ENCODE measurements at regions not wholly inside any gene's neighbourhood (a gene's known extent, or its start where the extent isn't known, plus 50 kb on each side); places are given as distances from the start of the nearest gene placed in this dataset.

DNA sequence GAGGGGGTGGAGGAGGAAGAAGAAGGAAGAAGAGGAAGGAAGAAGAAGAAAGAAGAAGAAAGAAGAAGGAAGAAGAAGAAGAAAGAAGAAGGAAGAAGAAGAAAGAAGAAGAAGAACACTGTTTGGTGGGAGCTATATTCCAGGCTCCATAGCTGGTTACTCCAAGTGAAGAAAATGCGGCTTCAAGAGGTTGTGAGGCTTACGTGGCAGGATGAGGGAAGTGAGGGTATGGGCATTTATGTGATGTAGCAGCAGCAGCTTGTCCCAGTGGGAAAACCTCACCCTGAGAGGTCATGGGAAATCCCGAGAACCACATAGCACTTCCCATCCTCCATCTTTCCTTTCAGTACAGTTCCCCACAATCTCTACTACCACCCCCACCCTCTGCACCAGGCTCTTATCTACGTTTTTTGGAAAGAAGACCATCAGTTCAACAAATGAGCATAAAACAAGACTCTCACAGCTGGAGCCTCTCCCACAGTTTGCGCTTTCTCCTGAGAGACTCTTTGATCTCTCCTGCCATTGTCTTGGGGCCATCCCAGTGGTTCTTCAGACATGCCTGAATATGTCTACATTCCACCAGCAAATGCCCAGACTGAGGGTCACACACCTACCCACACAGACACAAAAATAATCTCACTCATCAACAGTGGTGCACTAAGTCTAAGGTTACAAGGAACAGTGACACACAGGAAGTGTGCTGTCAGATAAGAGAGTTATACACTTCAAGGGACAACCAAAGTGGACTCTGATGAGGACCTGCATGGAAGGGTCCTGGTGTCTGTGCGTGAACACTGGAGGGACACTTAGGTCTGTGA lies 77.9 kb upstream of the KCNJ15 start:
- no peaks in the 10 kb centered on the region for H3K36me3 ChIP-seq (ENCODE audit: control insufficient read depth in 5 of 5, insufficient read depth in 5 of 5, low read length in 5 of 5)
- no peak overlapping the region for H3K4me3 ChIP-seq (ENCODE audit: low read depth in 1 of 5, low read length in 5 of 5)
- H3K27me3 ChIP-seq (ENCODE audit: control insufficient read depth in 5 of 5, insufficient read depth in 4 of 5, low read length in 5 of 5): peaks cover 0 to 3% (median 0%) of the 10 kb centered on the region in 5 donors
- H3K4me1 ChIP-seq (ENCODE audit: control insufficient read depth in 5 of 5, insufficient read depth in 5 of 5, low read length in 5 of 5): peaks cover 0 to 2% (median 0%) of the 10 kb centered on the region in 5 donors
- H3K27ac ChIP-seq (ENCODE audit: low read depth, low read length): no peak overlapping the region
- no peaks in the 10 kb centered on the region for H3K9me3 ChIP-seq (ENCODE audit: control insufficient read depth in 5 of 5, low read length in 5 of 5)
- H3K9ac ChIP-seq (ENCODE audit: low read length in 5 of 5): no peak overlapping the region

DNA sequence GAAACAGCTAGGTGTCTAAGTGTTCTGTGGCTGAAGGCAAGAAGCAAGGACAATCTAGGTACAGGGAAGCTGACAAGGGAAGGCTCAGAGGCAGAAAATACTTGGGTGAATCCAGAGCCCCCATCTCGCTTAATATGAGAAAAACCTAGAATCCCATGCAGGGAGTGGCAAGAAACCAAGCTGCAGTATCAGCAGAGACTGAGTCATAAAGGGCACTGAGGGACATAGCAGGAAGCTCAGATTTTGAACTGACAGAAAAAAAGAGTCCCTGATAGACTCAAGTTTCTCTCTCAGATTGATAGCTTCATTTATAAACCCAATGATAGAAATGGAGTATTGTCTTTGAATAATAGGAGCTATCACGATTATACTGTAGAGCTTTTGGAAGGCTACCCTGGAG lies 77.3 kb upstream of the KCNJ15 start:
- peaks cover 0 to 2% (median 0%) of the 10 kb centered on the region in 5 donors for H3K4me1 ChIP-seq (ENCODE audit: control insufficient read depth in 5 of 5, insufficient read depth in 5 of 5, low read length in 5 of 5)
- H3K9ac ChIP-seq (ENCODE audit: low read length in 5 of 5): no peak overlapping the region
- H3K9me3 ChIP-seq (ENCODE audit: control insufficient read depth in 5 of 5, low read length in 5 of 5): no peaks in the 10 kb centered on the region
- H3K36me3 ChIP-seq (ENCODE audit: control insufficient read depth in 5 of 5, insufficient read depth in 5 of 5, low read length in 5 of 5): no peaks in the 10 kb centered on the region
- H3K27ac ChIP-seq (ENCODE audit: low read depth, low read length): no peak overlapping the region
- no peak overlapping the region for H3K4me3 ChIP-seq (ENCODE audit: low read depth in 1 of 5, low read length in 5 of 5)
- peaks cover 0 to 3% (median 0%) of the 10 kb centered on the region in 5 donors for H3K27me3 ChIP-seq (ENCODE audit: control insufficient read depth in 5 of 5, insufficient read depth in 4 of 5, low read length in 5 of 5)

DNA sequence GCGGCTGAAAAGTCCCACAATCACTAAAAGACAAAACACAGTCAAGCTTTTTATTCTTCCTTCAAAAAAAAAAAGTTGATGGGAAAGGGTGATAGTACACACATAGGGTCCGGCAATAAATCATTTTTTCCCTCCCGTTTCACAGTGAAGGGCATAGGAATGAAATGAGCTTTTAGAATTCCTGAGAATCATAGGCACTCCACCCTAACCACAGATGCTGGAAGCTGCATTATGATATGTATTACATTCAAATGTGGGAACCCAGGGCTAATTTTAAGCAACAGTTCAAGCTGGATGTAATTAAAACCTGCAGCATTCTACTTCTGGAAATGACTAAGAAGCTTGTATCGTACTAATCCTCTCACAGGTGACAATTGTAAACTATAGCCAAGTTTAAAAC lies 75.7 kb upstream of the KCNJ15 start:
- H3K27ac ChIP-seq (ENCODE audit: low read depth, low read length): no peak overlapping the region
- H3K36me3 ChIP-seq (ENCODE audit: control insufficient read depth in 5 of 5, insufficient read depth in 5 of 5, low read length in 5 of 5): no peaks in the 10 kb centered on the region
- peaks cover 0 to 2% (median 0%) of the 10 kb centered on the region in 5 donors for H3K4me1 ChIP-seq (ENCODE audit: control insufficient read depth in 5 of 5, insufficient read depth in 5 of 5, low read length in 5 of 5)
- H3K9me3 ChIP-seq (ENCODE audit: control insufficient read depth in 5 of 5, low read length in 5 of 5): peaks cover 0 to 2% (median 0%) of the 10 kb centered on the region in 5 donors
- H3K4me3 ChIP-seq (ENCODE audit: low read depth in 1 of 5, low read length in 5 of 5): no peak overlapping the region
- H3K9ac ChIP-seq (ENCODE audit: low read length in 5 of 5): no peak overlapping the region
- H3K27me3 ChIP-seq (ENCODE audit: control insufficient read depth in 5 of 5, insufficient read depth in 4 of 5, low read length in 5 of 5): peaks cover 0 to 3% (median 0%) of the 10 kb centered on the region in 5 donors

DNA sequence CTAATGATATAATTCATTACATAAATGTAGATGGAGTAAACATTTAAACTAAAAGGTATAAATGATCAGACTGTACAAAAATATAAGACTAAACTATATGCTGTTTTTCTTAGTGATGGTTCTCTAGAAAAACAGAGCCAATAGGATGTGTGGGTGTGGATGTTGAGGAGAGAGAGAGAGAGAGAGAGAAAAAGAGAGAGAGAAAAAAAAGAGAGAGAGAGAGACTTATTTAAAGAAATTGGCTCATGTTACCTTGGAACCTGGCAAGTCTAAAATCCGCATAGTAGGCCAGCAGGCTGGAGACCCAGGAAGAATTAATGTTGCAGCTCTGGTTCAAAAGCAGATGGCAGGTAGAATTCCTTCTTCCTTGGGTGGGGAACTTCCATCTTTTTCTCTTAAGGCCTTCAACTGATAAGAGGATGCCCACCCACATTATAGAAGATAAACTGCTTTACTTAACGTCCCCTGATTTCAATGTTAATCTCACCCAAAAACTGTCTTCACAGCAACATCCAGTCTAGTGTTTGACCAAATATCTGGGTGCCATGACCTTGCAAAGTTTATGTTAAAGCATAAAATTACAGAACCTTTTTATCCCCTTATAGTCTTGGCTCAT lies 74.3 kb upstream of the KCNJ15 start:
- peaks cover 0 to 3% (median 0%) of the 10 kb centered on the region in 5 donors for H3K27me3 ChIP-seq (ENCODE audit: control insufficient read depth in 5 of 5, insufficient read depth in 4 of 5, low read length in 5 of 5)

DNA sequence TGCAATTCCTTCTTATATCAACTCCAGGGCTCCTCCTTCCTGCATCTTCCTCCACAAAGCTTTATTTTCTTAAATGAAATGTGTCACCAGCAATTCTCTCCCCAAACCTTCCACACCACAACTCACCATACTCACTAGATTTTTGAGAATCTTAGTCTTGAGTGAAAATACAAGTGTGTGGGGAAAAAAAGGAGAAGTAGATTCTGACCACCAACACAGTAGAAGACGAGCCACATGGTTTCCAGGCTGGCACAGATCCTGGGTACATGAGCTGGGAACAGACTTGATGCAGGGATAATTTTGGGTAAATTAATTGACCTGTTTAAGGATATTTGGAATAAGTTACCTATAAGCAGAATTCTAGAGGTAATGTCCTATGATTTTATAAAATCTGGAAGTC lies 72.8 kb upstream of the KCNJ15 start:
- Histone ChIP-seq H3K36me3 (ENCODE audit: control insufficient read depth in 5 of 5, insufficient read depth in 5 of 5, low read length in 5 of 5) (no peaks in the 10 kb centered on the region), H3K27ac (ENCODE audit: low read depth, low read length) (no peak overlapping the region), H3K4me3 (ENCODE audit: low read depth in 1 of 5, low read length in 5 of 5) (no peak overlapping the region), H3K9me3 (ENCODE audit: control insufficient read depth in 5 of 5, low read length in 5 of 5) (peaks cover 0 to 8% (median 5%) of the 10 kb centered on the region in 5 donors), H3K4me1 (ENCODE audit: control insufficient read depth in 5 of 5, insufficient read depth in 5 of 5, low read length in 5 of 5) (no peaks in the 10 kb centered on the region), H3K27me3 (ENCODE audit: control insufficient read depth in 5 of 5, insufficient read depth in 4 of 5, low read length in 5 of 5) (peaks cover 0 to 3% (median 0%) of the 10 kb centered on the region in 5 donors), H3K9ac (ENCODE audit: low read length in 5 of 5) (no peak overlapping the region)

More for the DNA sequence above, 74.3 kb upstream of the KCNJ15 start:
- Histone ChIP-seq H3K27ac (ENCODE audit: low read depth, low read length) (no peak overlapping the region), H3K36me3 (ENCODE audit: control insufficient read depth in 5 of 5, insufficient read depth in 5 of 5, low read length in 5 of 5) (no peaks in the 10 kb centered on the region), H3K4me3 (ENCODE audit: low read depth in 1 of 5, low read length in 5 of 5) (no peak overlapping the region), H3K9ac (ENCODE audit: low read length in 5 of 5) (no peak overlapping the region), H3K9me3 (ENCODE audit: control insufficient read depth in 5 of 5, low read length in 5 of 5) (peaks cover 0 to 6% (median 2%) of the 10 kb centered on the region in 5 donors), H3K4me1 (ENCODE audit: control insufficient read depth in 5 of 5, insufficient read depth in 5 of 5, low read length in 5 of 5) (peaks cover 0 to 2% (median 0%) of the 10 kb centered on the region in 5 donors)

DNA sequence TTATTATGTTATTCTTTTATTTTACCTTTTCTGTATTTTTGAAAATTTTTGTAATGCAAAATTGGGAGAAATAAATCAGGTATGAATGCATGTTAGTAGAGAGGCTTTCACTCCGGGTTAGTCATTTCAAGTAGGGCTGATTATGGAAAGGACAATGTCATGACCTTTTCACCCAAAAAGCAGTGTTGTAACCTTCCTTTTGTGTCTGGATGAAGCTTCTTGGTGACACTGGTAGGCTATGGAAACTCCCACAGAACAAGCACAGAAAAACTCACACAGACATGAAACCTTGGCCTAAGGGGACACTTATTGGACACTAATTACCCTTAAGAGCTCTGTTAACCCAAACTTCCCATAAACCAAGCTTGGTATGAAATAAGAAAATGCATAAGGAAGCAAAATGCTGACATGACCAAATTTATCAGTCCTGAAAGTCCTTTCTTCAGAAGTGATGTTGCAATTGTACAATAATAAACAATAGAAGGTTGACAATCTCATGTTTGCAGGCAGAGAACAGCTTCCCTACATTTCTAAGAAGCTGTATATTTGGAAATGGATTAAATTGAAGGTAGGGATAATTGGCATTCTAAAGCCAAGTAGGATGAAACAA lies 70.0 kb upstream of the KCNJ15 start:
- no peak overlapping the region for H3K4me3 ChIP-seq (ENCODE audit: low read depth in 1 of 5, low read length in 5 of 5)
- no peaks in the 10 kb centered on the region for H3K4me1 ChIP-seq (ENCODE audit: control insufficient read depth in 5 of 5, insufficient read depth in 5 of 5, low read length in 5 of 5)
- no peak overlapping the region for H3K9ac ChIP-seq (ENCODE audit: low read length in 5 of 5)
- peaks cover 0 to 9% (median 5%) of the 10 kb centered on the region in 5 donors for H3K9me3 ChIP-seq (ENCODE audit: control insufficient read depth in 5 of 5, low read length in 5 of 5)
- no peaks in the 10 kb centered on the region for H3K27me3 ChIP-seq (ENCODE audit: control insufficient read depth in 5 of 5, insufficient read depth in 4 of 5, low read length in 5 of 5)
- H3K27ac ChIP-seq (ENCODE audit: low read depth, low read length): no peak overlapping the region
- no peaks in the 10 kb centered on the region for H3K36me3 ChIP-seq (ENCODE audit: control insufficient read depth in 5 of 5, insufficient read depth in 5 of 5, low read length in 5 of 5)

- Histone ChIP-seq H3K9ac (ENCODE audit: low read length in 5 of 5) (no peak overlapping the region), H3K27me3 (ENCODE audit: control insufficient read depth in 5 of 5, insufficient read depth in 4 of 5, low read length in 5 of 5) (no peaks in the 10 kb centered on the region), H3K36me3 (ENCODE audit: control insufficient read depth in 5 of 5, insufficient read depth in 5 of 5, low read length in 5 of 5) (no peaks in the 10 kb centered on the region), H3K4me3 (ENCODE audit: low read depth in 1 of 5, low read length in 5 of 5) (no peak overlapping the region), H3K27ac (ENCODE audit: low read depth, low read length) (no peak overlapping the region), H3K4me1 (ENCODE audit: control insufficient read depth in 5 of 5, insufficient read depth in 5 of 5, low read length in 5 of 5) (no peaks in the 10 kb centered on the region), H3K9me3 (ENCODE audit: control insufficient read depth in 5 of 5, low read length in 5 of 5) (peaks cover 0 to 9% (median 5%) of the 10 kb centered on the region in 5 donors)
Measured at GRCh38 chr21:38188037-38188436, 68.8 kb upstream of the KCNJ15 start.

DNA sequence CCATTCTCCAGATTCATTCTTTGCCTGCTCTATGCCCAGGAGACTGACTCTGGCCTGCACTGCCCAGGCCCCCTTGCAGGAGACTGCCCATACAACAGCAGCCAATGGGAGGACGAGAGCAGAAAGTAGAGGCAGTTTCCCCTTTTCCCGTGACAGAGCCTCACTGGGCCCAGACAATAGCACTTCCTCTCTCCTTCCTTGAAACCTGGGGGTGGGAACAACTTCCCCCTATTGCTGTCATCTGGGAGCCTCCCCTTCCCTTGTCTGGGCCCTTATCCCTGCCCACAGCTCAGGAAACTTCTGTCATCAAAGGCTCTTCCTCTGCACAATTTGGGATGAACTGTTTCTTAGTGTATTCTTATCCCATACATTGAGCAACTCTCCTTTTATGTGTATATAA lies 60.8 kb upstream of the KCNJ15 start:
- Histone ChIP-seq H3K4me1 (ENCODE audit: control insufficient read depth in 5 of 5, insufficient read depth in 5 of 5, low read length in 5 of 5) (peaks cover 0 to 9% (median 0%) of the 10 kb centered on the region in 5 donors), H3K27ac (ENCODE audit: low read depth, low read length) (no peak overlapping the region), H3K27me3 (ENCODE audit: control insufficient read depth in 5 of 5, insufficient read depth in 4 of 5, low read length in 5 of 5) (no peaks in the 10 kb centered on the region), H3K9ac (ENCODE audit: low read length in 5 of 5) (no peak overlapping the region), H3K9me3 (ENCODE audit: control insufficient read depth in 5 of 5, low read length in 5 of 5) (peaks cover 2 to 12% (median 5%) of the 10 kb centered on the region in 5 donors), H3K4me3 (ENCODE audit: low read depth in 1 of 5, low read length in 5 of 5) (no peak overlapping the region), H3K36me3 (ENCODE audit: control insufficient read depth in 5 of 5, insufficient read depth in 5 of 5, low read length in 5 of 5) (no peaks in the 10 kb centered on the region)

GRCh38 chr21:38202811-38203210 lies 54.0 kb upstream of the KCNJ15 start:
- H3K4me3 ChIP-seq (ENCODE audit: low read depth in 1 of 5, low read length in 5 of 5): no peak overlapping the region
- H3K36me3 ChIP-seq (ENCODE audit: control insufficient read depth in 5 of 5, insufficient read depth in 5 of 5, low read length in 5 of 5): no peaks in the 10 kb centered on the region
- peaks cover 0 to 3% (median 0%) of the 10 kb centered on the region in 5 donors for H3K27me3 ChIP-seq (ENCODE audit: control insufficient read depth in 5 of 5, insufficient read depth in 4 of 5, low read length in 5 of 5)
- no peaks in the 10 kb centered on the region for H3K4me1 ChIP-seq (ENCODE audit: control insufficient read depth in 5 of 5, insufficient read depth in 5 of 5, low read length in 5 of 5)
- no peak overlapping the region for H3K9ac ChIP-seq (ENCODE audit: low read length in 5 of 5)
- H3K27ac ChIP-seq (ENCODE audit: low read depth, low read length): no peak overlapping the region
- H3K9me3 ChIP-seq (ENCODE audit: control insufficient read depth in 5 of 5, low read length in 5 of 5): peaks cover 0 to 4% (median 0%) of the 10 kb centered on the region in 5 donors

- Histone ChIP-seq H3K4me3 (ENCODE audit: low read depth in 1 of 5, low read length in 5 of 5) (no peak overlapping the region), H3K36me3 (ENCODE audit: control insufficient read depth in 5 of 5, insufficient read depth in 5 of 5, low read length in 5 of 5) (no peaks in the 10 kb centered on the region), H3K27ac (ENCODE audit: low read depth, low read length) (no peak overlapping the region), H3K9me3 (ENCODE audit: control insufficient read depth in 5 of 5, low read length in 5 of 5) (peaks cover 0 to 4% (median 0%) of the 10 kb centered on the region in 5 donors), H3K9ac (ENCODE audit: low read length in 5 of 5) (no peak overlapping the region), H3K27me3 (ENCODE audit: control insufficient read depth in 5 of 5, insufficient read depth in 4 of 5, low read length in 5 of 5) (peaks cover 0 to 3% (median 0%) of the 10 kb centered on the region in 5 donors), H3K4me1 (ENCODE audit: control insufficient read depth in 5 of 5, insufficient read depth in 5 of 5, low read length in 5 of 5) (no peaks in the 10 kb centered on the region)
Measured at GRCh38 chr21:38203229-38203628, 53.6 kb upstream of the KCNJ15 start.
